Activated CD4-positive, alpha-beta memory T cell treated with anti-CD3 and anti-CD28 coated beads for 36 hours (primary cell): ENCODE measurements at regions not wholly inside any gene's neighbourhood (a gene's known extent, or its start where the extent isn't known, plus 50 kb on each side); places are given as distances from the start of the nearest gene placed in this dataset.

Source experiments
- CTCF ChIA-PET: fragments of 350-600 bp; sonication (Branson Sonifier 250); formaldehyde crosslinking; loops from one replicate; lab custom pipeline; 2021; ENCODE audit warnings: antibody characterized with exemption, inconsistent platforms; lab: Charles Lee
- POLR2A ChIA-PET: fragments of 350-600 bp; sonication (Branson Sonifier 250); formaldehyde crosslinking; loops from one replicate; lab custom pipeline; 2021; ENCODE audit warnings: antibody characterized with exemption; lab: Charles Lee
- DNase-seq: peaks from one replicate; pipeline ENCODE4 v3.0.0-alpha.2; 2020
- H3K27ac Mint-ChIP-seq: one replicate; pipeline ENCODE4 v1.8.0; 2021; ENCODE audit warnings: mixed read lengths
- H3K27me3 Mint-ChIP-seq: one replicate; pipeline ENCODE4 v1.8.0; 2021; ENCODE audit warnings: mixed read lengths
- H3K36me3 Mint-ChIP-seq: one replicate; pipeline ENCODE4 v1.8.0; 2021; ENCODE audit warnings: mixed read lengths
- H3K4me1 Mint-ChIP-seq: one replicate; pipeline ENCODE4 v1.8.0; 2021; ENCODE audit warnings: low read depth, mixed read lengths
- H3K4me3 Mint-ChIP-seq: one replicate; pipeline ENCODE4 v1.8.0; 2021; ENCODE audit warnings: mild to moderate bottlenecking, mixed read lengths
- H3K9me3 Mint-ChIP-seq: one replicate; pipeline ENCODE4 v1.8.0; 2021; ENCODE audit warnings: mixed read lengths
- intact Hi-C: fragments of 100-400 bp; cut with micrococcal nuclease; formaldehyde crosslinking; loops from one replicate; pipeline ENCODE4 v1.15.1; 2023

- DNase-seq = no peak
- POLR2A ChIA-PET = no interaction called here
- Mint-ChIP-seq H3K27me3 (peaks cover 6% of the 10 kb centered on the region), H3K9me3 (no peaks in the 10 kb centered on the region), H3K27ac (no peak overlapping the region), H3K36me3 (no peaks in the 10 kb centered on the region), H3K4me3 (no peak overlapping the region), H3K4me1 (no peaks in the 10 kb centered on the region)
- CTCF ChIA-PET = no interaction called here
- intact Hi-C loops = no loop called here
Observed at GRCh38 chr2:216770717-216771116, 75.4 kb upstream of the IGFBP5 start.

- peaks cover 10% of the 10 kb centered on the region for H3K27me3 Mint-ChIP-seq
- no peak for DNase-seq
- H3K27ac Mint-ChIP-seq = no peak overlapping the region
- H3K4me3 Mint-ChIP-seq = no peak overlapping the region
- H3K4me1 Mint-ChIP-seq = no peaks in the 10 kb centered on the region
- intact Hi-C loops = no loop called here
- no peaks in the 10 kb centered on the region for H3K9me3 Mint-ChIP-seq
- POLR2A ChIA-PET = no interaction called here
- H3K36me3 Mint-ChIP-seq = no peaks in the 10 kb centered on the region
- CTCF ChIA-PET = no interaction called here
Observed at GRCh38 chr2:216770050-216770449, 74.7 kb upstream of the IGFBP5 start.

- H3K9me3 Mint-ChIP-seq = no peaks in the 10 kb centered on the region
- no peak overlapping the region for H3K27ac Mint-ChIP-seq
- ChIA-PET POLR2A (no interaction called here), CTCF (interaction anchor here (0.9 kb wide), 1 partner anchor 87 kb away, joined by 4 read pairs; no protein-coding TSS in a partner anchor)
- no peaks in the 10 kb centered on the region for H3K4me1 Mint-ChIP-seq
- H3K27me3 Mint-ChIP-seq = peaks cover 13% of the 10 kb centered on the region
- no peaks in the 10 kb centered on the region for H3K36me3 Mint-ChIP-seq
- H3K4me3 Mint-ChIP-seq = no peak overlapping the region
- no peak for DNase-seq
- intact Hi-C loops = no loop called here
Observed at GRCh38 chr2:216769626-216770025, 74.3 kb upstream of the IGFBP5 start.

GRCh38 chr2:216768908-216769411 lies 73.6 kb upstream of the IGFBP5 start:
- Mint-ChIP-seq H3K36me3 (no peaks in the 10 kb centered on the region), H3K27me3 (peaks cover 13% of the 10 kb centered on the region), H3K4me3 (no peak overlapping the region), H3K9me3 (no peaks in the 10 kb centered on the region), H3K4me1 (no peaks in the 10 kb centered on the region), H3K27ac (no peak overlapping the region)
- DNase-seq = no peak
- ChIA-PET CTCF (interaction anchor here (0.9 kb wide), 1 partner anchor 87 kb away, joined by 4 read pairs; no protein-coding TSS in a partner anchor), POLR2A (no interaction called here)
- intact Hi-C loops = no loop called here

- peaks cover 14% of the 10 kb centered on the region for H3K27me3 Mint-ChIP-seq
- no peaks in the 10 kb centered on the region for H3K9me3 Mint-ChIP-seq
- H3K4me1 Mint-ChIP-seq = no peaks in the 10 kb centered on the region
- H3K36me3 Mint-ChIP-seq = no peaks in the 10 kb centered on the region
- intact Hi-C loops = no loop called here
- no peak overlapping the region for H3K4me3 Mint-ChIP-seq
- no peak for DNase-seq
- H3K27ac Mint-ChIP-seq = no peak overlapping the region
- ChIA-PET CTCF (no interaction called here), POLR2A (no interaction called here)
Observed at GRCh38 chr2:216765761-216766262, 70.5 kb upstream of the IGFBP5 start.

GRCh38 chr2:216763396-216763795 lies 68.0 kb upstream of the IGFBP5 start:
- no peaks in the 10 kb centered on the region for H3K36me3 Mint-ChIP-seq
- no peak for DNase-seq
- CTCF ChIA-PET = no interaction called here
- H3K9me3 Mint-ChIP-seq = no peaks in the 10 kb centered on the region
- POLR2A ChIA-PET = no interaction called here
- H3K27me3 Mint-ChIP-seq = peaks cover 14% of the 10 kb centered on the region
- H3K4me3 Mint-ChIP-seq = no peak overlapping the region
- H3K4me1 Mint-ChIP-seq = no peaks in the 10 kb centered on the region
- intact Hi-C loops = no loop called here
- no peak overlapping the region for H3K27ac Mint-ChIP-seq

GRCh38 chr2:216761809-216762208 lies 66.5 kb upstream of the IGFBP5 start:
- POLR2A ChIA-PET = no interaction called here
- Mint-ChIP-seq H3K9me3 (no peaks in the 10 kb centered on the region), H3K27me3 (peaks cover 12% of the 10 kb centered on the region), H3K27ac (no peak overlapping the region), H3K36me3 (no peaks in the 10 kb centered on the region), H3K4me3 (no peak overlapping the region), H3K4me1 (no peaks in the 10 kb centered on the region)
- CTCF ChIA-PET = no interaction called here
- intact Hi-C loops = no loop called here
- no peak for DNase-seq

GRCh38 chr2:216761133-216761532 lies 65.8 kb upstream of the IGFBP5 start:
- Mint-ChIP-seq H3K27ac (no peak overlapping the region), H3K4me3 (no peak overlapping the region), H3K9me3 (no peaks in the 10 kb centered on the region), H3K27me3 (peaks cover 13% of the 10 kb centered on the region), H3K36me3 (no peaks in the 10 kb centered on the region), H3K4me1 (no peaks in the 10 kb centered on the region)
- CTCF ChIA-PET = no interaction called here
- DNase-seq = no peak
- POLR2A ChIA-PET = no interaction called here
- intact Hi-C loops = no loop called here

- H3K9me3 Mint-ChIP-seq = no peaks in the 10 kb centered on the region
- intact Hi-C loops = no loop called here
- H3K36me3 Mint-ChIP-seq = no peaks in the 10 kb centered on the region
- POLR2A ChIA-PET = no interaction called here
- peaks cover 8% of the 10 kb centered on the region for H3K27me3 Mint-ChIP-seq
- CTCF ChIA-PET = no interaction called here
- H3K4me3 Mint-ChIP-seq = no peak overlapping the region
- no peak overlapping the region for H3K27ac Mint-ChIP-seq
- no peaks in the 10 kb centered on the region for H3K4me1 Mint-ChIP-seq
- DNase-seq = no peak
Observed at GRCh38 chr2:216758256-216759155, 63.2 kb upstream of the IGFBP5 start.

GRCh38 chr2:216757532-216757931 lies 62.2 kb upstream of the IGFBP5 start:
- Mint-ChIP-seq H3K27me3 (peaks cover 4% of the 10 kb centered on the region), H3K27ac (no peak overlapping the region), H3K4me3 (no peak overlapping the region), H3K4me1 (no peaks in the 10 kb centered on the region), H3K36me3 (no peaks in the 10 kb centered on the region), H3K9me3 (no peaks in the 10 kb centered on the region)
- ChIA-PET POLR2A (no interaction called here), CTCF (no interaction called here)
- no peak for DNase-seq
- intact Hi-C loops = no loop called here

GRCh38 chr2:216756435-216756834 lies 61.1 kb upstream of the IGFBP5 start:
- POLR2A ChIA-PET = no interaction called here
- H3K27me3 Mint-ChIP-seq = peaks cover 4% of the 10 kb centered on the region
- H3K9me3 Mint-ChIP-seq = no peaks in the 10 kb centered on the region
- DNase-seq = no peak
- H3K4me3 Mint-ChIP-seq = no peak overlapping the region
- intact Hi-C loops = no loop called here
- H3K4me1 Mint-ChIP-seq = no peaks in the 10 kb centered on the region
- H3K36me3 Mint-ChIP-seq = no peaks in the 10 kb centered on the region
- CTCF ChIA-PET = interaction anchor here (0.7 kb wide), 1 partner anchor 1317 kb away, joined by 3 read pairs; no protein-coding TSS in a partner anchor
- no peak overlapping the region for H3K27ac Mint-ChIP-seq

GRCh38 chr2:216754812-216755211 lies 59.5 kb upstream of the IGFBP5 start:
- ChIA-PET POLR2A (no interaction called here), CTCF (no interaction called here)
- intact Hi-C loops = no loop called here
- DNase-seq = no peak
- Mint-ChIP-seq H3K4me1 (no peaks in the 10 kb centered on the region), H3K9me3 (no peaks in the 10 kb centered on the region), H3K27me3 (peaks cover 11% of the 10 kb centered on the region), H3K4me3 (no peak overlapping the region), H3K36me3 (no peaks in the 10 kb centered on the region), H3K27ac (no peak overlapping the region)
